Esophagus (tissue), 2 donors: ENCODE measurements at regions not wholly inside any gene's neighbourhood (a gene's known extent, or its start where the extent isn't known, plus 50 kb on each side); places are given as distances from the start of the nearest gene placed in this dataset.

Source experiments
- H3K27ac ChIP-seq, 2 donors: one replicate each; pipeline ENCODE4 v1.5.1; 2013; ENCODE audit warnings: low read depth in 2 of 2, mild to moderate bottlenecking in 2 of 2, inconsistent platforms in 1 of 2, low read length in 1 of 2, moderate library complexity in 1 of 2
- H3K27me3 ChIP-seq, 2 donors: one replicate each; pipeline ENCODE4 v1.6.1; 2013; ENCODE audit warnings: low read length in 2 of 2, control low read depth in 1 of 2, mild to moderate bottlenecking in 1 of 2; ENCODE audit not compliant: insufficient read depth in 2 of 2, control insufficient read depth in 1 of 2
- H3K36me3 ChIP-seq, 2 donors: one replicate each; pipeline ENCODE4 v1.6.1; 2013; ENCODE audit warnings: low read length in 1 of 2; ENCODE audit not compliant: control insufficient read depth in 2 of 2, insufficient read depth in 2 of 2
- H3K4me1 ChIP-seq, 2 donors: one replicate each; pipeline ENCODE4 v1.6.1; 2013; ENCODE audit warnings: low read length in 1 of 2; ENCODE audit not compliant: control insufficient read depth in 2 of 2, insufficient read depth in 2 of 2
- H3K4me3 ChIP-seq, 2 donors: one replicate each; pipeline ENCODE4 v1.5.1; 2013; ENCODE audit warnings: low read length in 2 of 2, mild to moderate bottlenecking in 2 of 2, low read depth in 1 of 2, moderate library complexity in 1 of 2
- H3K9me3 ChIP-seq, 2 donors: one replicate each; pipeline ENCODE4 v1.6.1; 2013; ENCODE audit warnings: mild to moderate bottlenecking in 2 of 2, low read depth in 1 of 2, low read length in 1 of 2, moderate library complexity in 1 of 2; ENCODE audit not compliant: control insufficient read depth in 2 of 2, insufficient read depth in 1 of 2
- WGBS, 2 donors: extraction: QIAGEN DNeasy Blood & Tissue Kit; methylation state at CpG; one replicate each; pipeline ENCODE4 v1.1.7; 2013; 5-methylcytosine and 5-hydroxymethylcytosine counted together
- donor health status: healthy with polysubstance abuse.
- donor health status: Bipolar disorder and iron deficiency.

DNA sequence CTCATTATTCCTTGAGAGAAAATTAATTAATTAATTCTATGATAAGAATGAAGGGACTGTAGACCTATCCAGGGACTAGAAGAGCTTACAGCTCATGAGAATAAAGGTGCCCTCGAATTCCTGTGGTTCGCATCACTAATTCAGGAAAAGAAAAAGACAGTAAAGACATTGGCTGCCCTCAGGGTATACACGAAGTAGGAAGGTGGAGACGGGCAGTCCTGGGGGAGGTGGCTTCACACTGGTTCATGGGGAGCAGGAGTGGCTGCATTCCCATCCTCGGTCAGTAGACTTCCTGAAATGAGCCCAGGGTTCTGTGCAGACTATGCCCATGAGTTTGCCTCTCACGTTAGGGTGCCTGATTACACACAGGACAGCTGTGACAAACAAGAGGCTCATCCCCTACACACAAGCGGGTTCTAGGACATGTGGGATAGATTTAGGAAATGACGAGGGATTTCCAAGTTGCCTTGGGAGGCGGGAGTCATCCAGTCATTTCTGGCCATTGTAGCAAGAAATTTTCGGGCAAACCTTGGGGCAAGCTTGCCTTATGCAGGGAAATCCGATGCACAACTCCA is 282.2 kb downstream of the CYP26B1 start:
- 74 to 80% methylated on average over 11 of the region's 11 CpGs for WGBS, 2 donors
- H3K4me1 ChIP-seq = no peaks in the 10 kb centered on the region
- no peaks in the 10 kb centered on the region for H3K36me3 ChIP-seq

DNA sequence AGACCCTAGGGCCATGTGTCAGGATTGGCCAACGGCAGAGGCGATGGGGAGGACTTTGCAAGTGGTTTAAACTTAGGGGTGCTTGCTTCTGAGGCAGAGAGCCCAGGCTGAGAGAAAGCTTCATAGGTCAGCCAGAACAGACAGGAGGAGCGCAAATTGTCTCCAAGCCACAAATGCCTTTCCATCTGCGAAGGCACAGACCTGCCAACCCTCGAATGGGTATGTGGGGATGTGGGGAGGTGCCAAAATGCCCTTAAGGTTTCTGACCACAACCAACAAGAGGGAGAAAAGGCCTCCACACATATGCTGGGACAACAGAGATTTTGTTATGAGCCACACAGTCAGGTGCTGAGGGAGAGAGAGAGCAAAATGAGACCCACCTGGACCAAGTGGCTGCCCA is 283.6 kb downstream of the CYP26B1 start:
- Histone ChIP-seq H3K4me1 (no peaks in the 10 kb centered on the region), H3K36me3 (no peaks in the 10 kb centered on the region), H3K27me3 (no peaks in the 10 kb centered on the region), H3K4me3 (no peak overlapping the region), H3K9me3 (no peaks in the 10 kb centered on the region), H3K27ac (no peak overlapping the region)
- 87% methylated on average over 5 of the region's 5 CpGs for WGBS, 2 donors

More for the DNA sequence above, 282.2 kb downstream of the CYP26B1 start:
- Histone ChIP-seq H3K9me3 (no peaks in the 10 kb centered on the region), H3K27me3 (no peaks in the 10 kb centered on the region), H3K27ac (no peak overlapping the region), H3K4me3 (no peak overlapping the region)

DNA sequence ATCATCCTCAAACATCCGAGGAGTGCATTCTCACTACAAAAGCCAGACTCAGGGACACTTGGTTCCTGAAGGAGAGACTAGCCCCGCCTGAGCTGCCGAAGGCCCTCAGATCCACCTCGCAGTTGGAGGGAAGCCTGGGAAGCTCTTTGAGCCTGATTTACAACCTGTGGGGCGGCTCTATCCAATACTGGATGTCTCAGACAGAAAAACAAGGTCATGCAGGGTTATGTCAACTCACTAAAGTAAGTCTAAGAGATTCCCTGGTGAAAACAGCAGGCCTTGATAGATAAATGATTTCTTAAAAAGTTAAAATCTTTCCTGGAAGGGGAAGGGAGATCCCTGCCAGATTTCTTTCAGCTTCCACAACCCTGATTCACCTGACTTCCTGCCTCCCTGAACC is 284.3 kb downstream of the CYP26B1 start:
- Histone ChIP-seq H3K27me3 (no peaks in the 10 kb centered on the region), H3K27ac (no peak overlapping the region), H3K4me1 (no peaks in the 10 kb centered on the region), H3K36me3 (no peaks in the 10 kb centered on the region), H3K4me3 (no peak overlapping the region), H3K9me3 (no peaks in the 10 kb centered on the region)
- 63 to 68% methylated on average over 5 of the region's 5 CpGs for WGBS, 2 donors

GRCh38 chr2:71862921-71863320 is 284.7 kb downstream of the CYP26B1 start:
- Histone ChIP-seq H3K4me1 (no peaks in the 10 kb centered on the region), H3K4me3 (no peak overlapping the region), H3K9me3 (no peaks in the 10 kb centered on the region), H3K36me3 (no peaks in the 10 kb centered on the region), H3K27me3 (no peaks in the 10 kb centered on the region), H3K27ac (no peak overlapping the region)
- 50 to 51% methylated on average over 3 of the region's 3 CpGs for WGBS, 2 donors

DNA sequence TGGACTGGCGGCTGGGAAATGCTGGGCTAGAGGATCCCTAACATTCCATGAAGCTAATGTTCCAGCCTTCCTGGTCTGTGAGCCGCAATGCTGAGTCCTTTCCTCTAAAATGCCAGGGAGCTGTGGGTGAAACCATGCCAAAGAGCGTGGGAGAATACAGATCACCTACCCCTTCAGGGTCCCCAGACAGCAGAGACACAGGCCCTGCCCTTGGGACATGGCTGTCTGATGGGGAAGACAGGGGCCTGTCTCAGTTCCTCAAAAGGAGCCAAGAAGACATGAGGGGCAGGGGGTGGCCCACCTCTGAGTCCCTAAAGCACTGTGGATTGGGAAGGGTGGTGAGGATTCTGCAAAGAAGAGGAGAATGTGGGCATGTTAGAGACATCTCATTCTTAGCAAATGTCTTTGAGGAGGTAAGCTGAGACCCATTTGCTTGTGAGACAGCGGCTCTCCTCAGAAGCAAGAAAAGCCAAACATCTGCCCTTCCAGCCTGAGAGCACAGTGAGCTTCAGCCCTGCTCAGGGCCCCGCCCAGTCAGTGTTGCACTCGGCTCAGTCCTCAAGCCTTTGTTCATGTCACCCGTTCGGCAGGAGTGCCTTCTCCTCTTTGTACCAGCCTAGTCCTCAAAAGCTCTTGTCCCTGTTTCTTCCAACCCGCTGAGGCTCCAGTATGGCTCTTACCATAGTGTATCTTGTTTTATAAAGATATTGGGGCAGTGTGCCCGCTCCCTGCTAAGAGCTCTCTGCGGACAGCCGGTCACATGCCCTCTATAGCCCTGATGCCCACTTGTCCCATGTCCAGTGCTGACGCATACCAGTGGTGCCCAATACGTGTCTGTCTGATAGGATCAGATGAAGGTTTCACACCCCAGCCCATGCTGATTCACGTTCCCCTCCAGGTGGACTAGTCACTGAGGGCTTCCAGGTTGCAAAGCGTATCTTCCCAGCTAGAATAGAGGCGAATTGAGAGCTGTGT is 286.2 kb downstream of the CYP26B1 start:
- no peaks in the 10 kb centered on the region for H3K4me1 ChIP-seq
- WGBS, 2 donors = 81% methylated on average over 17 of the region's 17 CpGs
- no peaks in the 10 kb centered on the region for H3K36me3 ChIP-seq
- no peak overlapping the region for H3K27ac ChIP-seq
- H3K27me3 ChIP-seq = no peaks in the 10 kb centered on the region
- no peaks in the 10 kb centered on the region for H3K9me3 ChIP-seq
- H3K4me3 ChIP-seq = no peak overlapping the region

- WGBS, 2 donors = 85 to 88% methylated on average over 4 of the region's 4 CpGs
- H3K9me3 ChIP-seq = peaks cover 0 to 3% of the 10 kb centered on the region in 2 donors
- H3K4me3 ChIP-seq = no peak overlapping the region
- no peaks in the 10 kb centered on the region for H3K4me1 ChIP-seq
- no peak overlapping the region for H3K27ac ChIP-seq
- H3K36me3 ChIP-seq = no peaks in the 10 kb centered on the region
- H3K27me3 ChIP-seq = no peaks in the 10 kb centered on the region
These were observed 287.2 kb downstream of the CYP26B1 start for GRCh38 chr2:71860381-71860926.

DNA sequence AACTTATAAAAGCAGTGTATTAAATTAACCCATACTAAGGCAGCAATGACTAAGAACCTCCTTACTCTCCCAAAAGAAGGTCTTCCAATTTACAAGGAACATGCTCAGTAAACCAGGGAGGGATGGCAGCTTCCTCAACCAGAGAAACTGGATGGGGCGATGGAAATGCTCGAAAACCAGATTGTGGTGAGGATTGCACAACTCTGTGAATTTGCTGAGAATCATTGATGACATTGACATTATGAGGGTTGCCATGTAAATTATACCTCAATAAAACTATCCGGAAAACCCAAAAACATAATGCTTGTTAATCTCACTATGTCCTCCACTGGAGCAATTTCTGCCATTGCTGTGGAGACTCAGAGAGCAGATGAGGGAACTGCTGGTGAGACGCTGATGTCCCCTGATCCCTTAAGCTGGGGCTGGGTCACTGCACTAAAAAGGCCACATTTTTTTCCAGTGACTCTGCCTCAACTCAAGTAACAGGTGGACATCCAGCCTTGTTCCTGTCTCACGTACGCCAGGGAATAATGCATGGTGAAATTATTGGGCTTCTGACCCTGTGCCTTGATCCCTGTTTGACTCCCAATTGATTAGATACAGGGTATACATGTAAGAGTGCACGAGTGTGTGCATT is 288.3 kb downstream of the CYP26B1 start:
- Histone ChIP-seq H3K27ac (no peak overlapping the region), H3K27me3 (no peaks in the 10 kb centered on the region), H3K4me1 (no peaks in the 10 kb centered on the region), H3K9me3 (peaks cover 0 to 5% of the 10 kb centered on the region in 2 donors), H3K36me3 (no peaks in the 10 kb centered on the region), H3K4me3 (no peak overlapping the region)
- WGBS, 2 donors = 90% methylated on average over 7 of the region's 7 CpGs

- WGBS, 2 donors = 68 to 75% methylated on average over 4 of the region's 4 CpGs
- no peak overlapping the region for H3K4me3 ChIP-seq
These were observed 289.6 kb downstream of the CYP26B1 start for GRCh38 chr2:71858071-71858470.

DNA sequence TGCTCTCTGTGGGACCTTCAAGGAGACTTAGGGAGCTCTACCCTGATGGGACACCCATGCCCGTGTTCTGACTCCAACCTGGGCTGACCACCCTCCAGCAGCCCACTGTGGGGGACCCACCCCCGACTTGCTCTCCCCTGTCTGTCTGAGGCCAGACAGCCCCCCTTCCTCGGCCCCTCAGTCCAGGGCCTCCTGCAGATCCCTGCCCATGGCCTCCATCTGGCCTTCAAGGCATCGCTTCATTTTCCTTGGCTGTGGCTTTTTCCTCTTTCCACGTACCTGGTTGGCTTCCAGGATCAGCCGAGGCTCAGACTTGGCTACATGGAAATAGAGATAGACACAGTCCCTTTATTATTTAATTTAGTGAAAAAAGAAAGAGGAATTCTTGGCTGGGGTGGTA is 290.0 kb downstream of the CYP26B1 start:
- Histone ChIP-seq H3K9me3 (peaks cover 0 to 5% of the 10 kb centered on the region in 2 donors), H3K27me3 (no peaks in the 10 kb centered on the region), H3K36me3 (no peaks in the 10 kb centered on the region), H3K4me3 (no peak overlapping the region), H3K27ac (no peak overlapping the region), H3K4me1 (no peaks in the 10 kb centered on the region)
- WGBS, 2 donors = 83 to 86% methylated on average over 6 of the region's 6 CpGs

More at GRCh38 chr2:71858071-71858470, 289.6 kb downstream of the CYP26B1 start:
- Histone ChIP-seq H3K27me3 (no peaks in the 10 kb centered on the region), H3K9me3 (peaks cover 0 to 5% of the 10 kb centered on the region in 2 donors), H3K27ac (no peak overlapping the region), H3K4me1 (no peaks in the 10 kb centered on the region), H3K36me3 (no peaks in the 10 kb centered on the region)
